ENCODE measurements at regions not wholly inside any gene's neighbourhood (a gene's known extent, or its start where the extent isn't known, plus 50 kb on each side); places are given as distances from the start of the nearest gene placed in this dataset.

GRCh38 chr9:105178076-105178475, 66.4 kb upstream of the SLC44A1 start:
- Histone ChIP-seq H3K4me3 (ENCODE audit: low read depth, low read length) (no peak overlapping the region), H2AFZ (no peak overlapping the region), H3K79me2 (no peaks in the 10 kb centered on the region), H3K4me2 (ENCODE audit: low read length) (no peak overlapping the region), H3K9me3 (ENCODE audit: control insufficient read depth, low read length) (no peaks in the 10 kb centered on the region), H3K27ac (no peak overlapping the region), H3K4me1 (peaks cover 2% of the 10 kb centered on the region), H3K36me3 (ENCODE audit: control insufficient read depth, insufficient read depth, low read length) (no peaks in the 10 kb centered on the region), H3K9ac (no peak overlapping the region), H3K27me3 (ENCODE audit: control insufficient read depth, insufficient read depth, low read length) (no peaks in the 10 kb centered on the region)
- TF ChIP-seq CTCF (IDR thresholded peaks at IDR 0.05), result no peak

- H3K27ac ChIP-seq, result no peak overlapping the region
- no peak overlapping the region for H3K9ac ChIP-seq
Measured at GRCh38 chr9:105187781-105188180, 56.7 kb upstream of the SLC44A1 start.

GRCh38 chr9:105188746-105189145, 55.7 kb upstream of the SLC44A1 start:
- no peak for TF ChIP-seq CTCF (IDR thresholded peaks at IDR 0.05)
- H3K4me3 ChIP-seq (ENCODE audit: low read depth, low read length), result no peak overlapping the region

More at GRCh38 chr9:105187781-105188180, 56.7 kb upstream of the SLC44A1 start:
- Histone ChIP-seq H3K4me1 (no peaks in the 10 kb centered on the region), H2AFZ (no peak overlapping the region), H3K9me3 (ENCODE audit: control insufficient read depth, low read length) (no peaks in the 10 kb centered on the region), H3K4me3 (ENCODE audit: low read depth, low read length) (no peak overlapping the region), H3K4me2 (ENCODE audit: low read length) (no peak overlapping the region), H3K36me3 (ENCODE audit: control insufficient read depth, insufficient read depth, low read length) (no peaks in the 10 kb centered on the region), H3K27me3 (ENCODE audit: control insufficient read depth, insufficient read depth, low read length) (no peaks in the 10 kb centered on the region), H3K79me2 (no peaks in the 10 kb centered on the region)
- TF ChIP-seq CTCF (IDR thresholded peaks at IDR 0.05), result no peak

GRCh38 chr9:105191508-105192121, 52.8 kb upstream of the SLC44A1 start:
- no peak overlapping the region for H3K4me2 ChIP-seq (ENCODE audit: low read length)
- H3K4me3 ChIP-seq (ENCODE audit: low read depth, low read length), result no peak overlapping the region
- H3K27me3 ChIP-seq (ENCODE audit: control insufficient read depth, insufficient read depth, low read length), result no peaks in the 10 kb centered on the region
- no peak for TF ChIP-seq CTCF (IDR thresholded peaks at IDR 0.05)
- H3K79me2 ChIP-seq, result no peaks in the 10 kb centered on the region
- no peaks in the 10 kb centered on the region for H3K9me3 ChIP-seq (ENCODE audit: control insufficient read depth, low read length)
- H2AFZ ChIP-seq, result no peak overlapping the region
- no peaks in the 10 kb centered on the region for H3K4me1 ChIP-seq
- no peak overlapping the region for H3K9ac ChIP-seq
- H3K27ac ChIP-seq, result no peak overlapping the region
- H3K36me3 ChIP-seq (ENCODE audit: control insufficient read depth, insufficient read depth, low read length), result no peaks in the 10 kb centered on the region

More at GRCh38 chr9:105188746-105189145, 55.7 kb upstream of the SLC44A1 start:
- no peaks in the 10 kb centered on the region for H3K9me3 ChIP-seq (ENCODE audit: control insufficient read depth, low read length)
- no peak overlapping the region for H3K9ac ChIP-seq
- no peaks in the 10 kb centered on the region for H3K79me2 ChIP-seq
- H3K27me3 ChIP-seq (ENCODE audit: control insufficient read depth, insufficient read depth, low read length), result no peaks in the 10 kb centered on the region
- H3K4me1 ChIP-seq, result no peaks in the 10 kb centered on the region
- no peak overlapping the region for H3K27ac ChIP-seq
- H3K4me2 ChIP-seq (ENCODE audit: low read length), result no peak overlapping the region
- no peak overlapping the region for H2AFZ ChIP-seq
- no peaks in the 10 kb centered on the region for H3K36me3 ChIP-seq (ENCODE audit: control insufficient read depth, insufficient read depth, low read length)

- H3K9ac ChIP-seq, result no peak overlapping the region
- no peak for TF ChIP-seq CTCF (IDR thresholded peaks at IDR 0.05)
- no peaks in the 10 kb centered on the region for H3K27me3 ChIP-seq (ENCODE audit: control insufficient read depth, insufficient read depth, low read length)
- no peaks in the 10 kb centered on the region for H3K36me3 ChIP-seq (ENCODE audit: control insufficient read depth, insufficient read depth, low read length)
- H3K4me2 ChIP-seq (ENCODE audit: low read length), result no peak overlapping the region
- no peak overlapping the region for H3K27ac ChIP-seq
- no peak overlapping the region for H2AFZ ChIP-seq
- H3K79me2 ChIP-seq, result no peaks in the 10 kb centered on the region
- no peaks in the 10 kb centered on the region for H3K4me1 ChIP-seq
- H3K4me3 ChIP-seq (ENCODE audit: low read depth, low read length), result no peak overlapping the region
- no peaks in the 10 kb centered on the region for H3K9me3 ChIP-seq (ENCODE audit: control insufficient read depth, low read length)
Measured at GRCh38 chr9:105193560-105193959, 50.9 kb upstream of the SLC44A1 start.

Measured in parathyroid adenoma (tissue), 2 donors.